GM06990 (cell line): ENCODE measurements at regions not wholly inside any gene's neighbourhood (a gene's known extent, or its start where the extent isn't known, plus 50 kb on each side); places are given as distances from the start of the nearest gene placed in this dataset.

Experiments
- DNase-seq: peaks from one replicate; pipeline ENCODE4 v3.0.0-alpha.2; 2011; ENCODE audit not compliant: insufficient read length; ENCODE audit errors: extremely low read depth
- H3K27me3 ChIP-seq: replicated peaks from 2 replicates; pipeline ENCODE4 v1.6.0; 2011; ENCODE audit warnings: low read length; ENCODE audit not compliant: control insufficient read depth, insufficient read depth
- H3K36me3 ChIP-seq: 2 replicates; pipeline ENCODE4 v1.5.1; 2011; ENCODE audit warnings: low read length; ENCODE audit not compliant: control insufficient read depth, insufficient read depth
- H3K4me3 ChIP-seq: replicated peaks from 2 replicates; pipeline ENCODE4 v1.5.1; 2011; ENCODE audit warnings: low read depth, mild to moderate bottlenecking, control low read depth, low read length
- CTCF ChIP-seq: IDR thresholded peaks from 2 replicates; pipeline ENCODE4 v1.5.1; 2011; ENCODE audit warnings: low read length, control low read depth, mild to moderate bottlenecking, inconsistent platforms; ENCODE audit not compliant: insufficient read depth, poor library complexity, severe bottlenecking

GRCh38 chr1:5566924-5567323 lies 425.3 kb downstream of the NPHP4 start:
- no peak for DNase-seq
- TF ChIP-seq CTCF = no peak
- no peaks in the 10 kb centered on the region for H3K27me3 ChIP-seq

GRCh38 chr1:5565281-5566125 lies 426.7 kb downstream of the NPHP4 start:
- no peak for DNase-seq
- TF ChIP-seq CTCF = no peak
- Histone ChIP-seq H3K36me3 (no peaks in the 10 kb centered on the region), H3K4me3 (no peak overlapping the region), H3K27me3 (no peaks in the 10 kb centered on the region)

More at GRCh38 chr1:5566924-5567323, 425.3 kb downstream of the NPHP4 start:
- no peaks in the 10 kb centered on the region for H3K36me3 ChIP-seq
- H3K4me3 ChIP-seq = no peak overlapping the region

GRCh38 chr1:5564578-5565257 lies 427.5 kb downstream of the NPHP4 start:
- Histone ChIP-seq H3K27me3 (no peaks in the 10 kb centered on the region), H3K36me3 (no peaks in the 10 kb centered on the region), H3K4me3 (no peak overlapping the region)
- no peak for DNase-seq
- TF ChIP-seq CTCF = no peak

- Histone ChIP-seq H3K27me3 (no peaks in the 10 kb centered on the region), H3K4me3 (no peak overlapping the region), H3K36me3 (no peaks in the 10 kb centered on the region)
- DNase-seq = no peak
- TF ChIP-seq CTCF = no peak
Observed at GRCh38 chr1:5563861-5564577, 428.2 kb downstream of the NPHP4 start.

GRCh38 chr1:5562769-5563168 lies 429.5 kb downstream of the NPHP4 start:
- no peak overlapping the region for H3K4me3 ChIP-seq
- no peaks in the 10 kb centered on the region for H3K36me3 ChIP-seq
- TF ChIP-seq CTCF = no peak
- no peaks in the 10 kb centered on the region for H3K27me3 ChIP-seq
- no peak for DNase-seq
